ENCODE measurements at regions not wholly inside any gene's neighbourhood (a gene's known extent, or its start where the extent isn't known, plus 50 kb on each side); places are given as distances from the start of the nearest gene placed in this dataset.

DNA sequence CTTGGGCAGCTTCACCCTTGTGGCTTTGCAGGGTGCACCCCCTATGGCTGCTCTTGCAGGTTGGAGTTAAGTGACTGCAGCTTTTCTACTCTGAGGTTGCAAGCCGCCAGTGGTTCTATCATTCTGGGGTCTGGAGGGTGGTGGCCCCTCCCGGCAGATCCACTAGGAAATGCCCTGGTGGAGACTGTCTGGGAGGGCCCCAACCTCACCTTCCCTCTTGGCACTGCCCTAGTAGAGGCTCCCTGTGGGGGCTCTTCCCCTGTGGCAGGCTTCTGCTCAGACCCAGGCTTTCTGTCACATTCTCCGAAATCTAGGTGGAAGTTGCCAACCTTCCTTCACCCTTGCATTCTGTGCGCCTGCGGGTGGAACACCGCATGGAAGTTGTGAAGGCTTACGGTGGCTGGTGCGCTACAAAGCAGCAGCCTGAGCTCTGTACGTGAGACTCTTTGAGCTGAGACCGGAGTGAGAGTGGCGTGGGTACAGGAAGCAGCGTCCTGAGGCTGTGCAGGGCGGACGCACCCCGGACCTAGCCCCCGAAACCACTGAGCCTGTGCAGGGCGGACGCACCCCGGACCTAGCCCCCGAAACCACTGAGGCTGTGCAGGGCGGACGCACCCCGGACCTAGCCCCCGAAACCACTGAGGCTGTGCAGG, 626.7 kb upstream of the FRG1 start:
- H3K9me3 ChIP-seq: no peaks in the 10 kb centered on the region
- H3K4me1 ChIP-seq: no peaks in the 10 kb centered on the region
- H3K27ac ChIP-seq: no peak overlapping the region
- ATAC-seq: no peak
- 100% methylated on average over 1 of the region's 24 CpGs; no CpG with 5 or more reads in 1 of the 2 donors for WGBS, 2 donors (ENCODE audit: low coverage in 1 of 2)
- no peak overlapping the region for H3K4me3 ChIP-seq
- no peaks in the 10 kb centered on the region for H3K27me3 ChIP-seq
- no peaks in the 10 kb centered on the region for H3K36me3 ChIP-seq
- TF ChIP-seq CTCF (IDR thresholded peaks at IDR 0.05) (no peak), EP300 (IDR thresholded peaks at IDR 0.05) (no peak), POLR2A (IDR thresholded peaks at IDR 0.05) (no peak), POLR2AphosphoS5 (IDR thresholded peaks at IDR 0.05) (no peak)

DNA sequence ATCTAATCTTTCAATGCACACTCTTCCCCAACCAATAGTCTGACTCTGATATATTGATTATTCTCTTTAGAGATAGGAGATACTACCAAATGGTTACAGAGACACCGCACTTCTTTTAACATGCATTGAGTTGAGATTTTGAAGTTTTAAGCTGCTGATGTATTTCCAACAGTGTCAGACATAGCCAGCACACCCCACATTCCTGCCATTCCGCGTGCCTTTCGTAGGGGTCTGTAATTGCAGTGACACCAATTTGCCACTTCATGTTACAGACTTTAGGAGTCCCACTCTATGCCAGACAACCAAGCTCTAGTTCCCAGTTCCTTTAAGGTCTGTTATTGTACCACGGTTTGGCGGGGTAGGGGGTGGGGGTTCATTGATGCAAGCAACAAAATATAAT, 618.2 kb upstream of the FRG1 start:
- H3K9me3 ChIP-seq: no peaks in the 10 kb centered on the region
- WGBS, 2 donors (ENCODE audit: low coverage in 1 of 2): 73 to 75% methylated on average over 5 to 6 of the region's 6 CpGs
- H3K36me3 ChIP-seq: no peaks in the 10 kb centered on the region
- no peak for TF ChIP-seq POLR2A (IDR thresholded peaks at IDR 0.05)
- TF ChIP-seq CTCF (IDR thresholded peaks at IDR 0.05): no peak
- no peak for TF ChIP-seq EP300 (IDR thresholded peaks at IDR 0.05)
- TF ChIP-seq POLR2AphosphoS5 (IDR thresholded peaks at IDR 0.05): no peak
- H3K4me3 ChIP-seq: no peak overlapping the region
- ATAC-seq: no peak
- H3K27me3 ChIP-seq: no peaks in the 10 kb centered on the region
- no peak overlapping the region for H3K27ac ChIP-seq
- no peaks in the 10 kb centered on the region for H3K4me1 ChIP-seq

DNA sequence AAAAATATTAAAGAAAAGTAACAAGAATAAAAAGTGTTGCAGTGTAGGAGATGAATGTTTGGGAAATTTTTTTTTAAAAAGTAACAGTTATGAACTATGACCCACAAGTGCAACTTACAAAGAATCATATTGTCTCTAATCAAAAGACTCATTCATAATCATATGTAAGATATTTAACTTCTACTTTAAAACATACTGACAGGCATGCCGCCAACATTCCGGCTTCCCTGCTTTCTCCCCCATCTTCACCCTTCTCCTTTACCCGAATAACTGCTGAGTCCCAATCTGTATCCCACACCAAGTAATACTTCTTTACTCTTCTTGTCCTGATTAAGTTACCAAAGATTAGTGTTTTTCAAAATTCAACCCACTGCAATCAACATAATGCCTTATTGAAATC, 598.8 kb upstream of the FRG1 start:
- WGBS, 2 donors (ENCODE audit: low coverage in 1 of 2): 62 to 91% methylated on average over 3 of the region's 3 CpGs
- Histone ChIP-seq H3K4me3 (no peak overlapping the region), H3K4me1 (no peaks in the 10 kb centered on the region), H3K27me3 (peaks cover 3% of the 10 kb centered on the region), H3K36me3 (no peaks in the 10 kb centered on the region), H3K9me3 (peaks cover 0 to 12% (median 0%) of the 10 kb centered on the region in 3 donors), H3K27ac (no peak overlapping the region)
- TF ChIP-seq POLR2AphosphoS5 (IDR thresholded peaks at IDR 0.05): no peak
- no peak for TF ChIP-seq CTCF (IDR thresholded peaks at IDR 0.05)
- no peak for TF ChIP-seq POLR2A (IDR thresholded peaks at IDR 0.05)
- TF ChIP-seq EP300 (IDR thresholded peaks at IDR 0.05): no peak
- ATAC-seq: no peak

GRCh38 chr4:189355590-189355989, 585.1 kb upstream of the FRG1 start:
- ATAC-seq: no peak

More at GRCh38 chr4:189355590-189355989, 585.1 kb upstream of the FRG1 start:
- H3K27ac ChIP-seq: no peak overlapping the region
- no peaks in the 10 kb centered on the region for H3K36me3 ChIP-seq
- H3K4me1 ChIP-seq: no peaks in the 10 kb centered on the region
- H3K9me3 ChIP-seq: no peaks in the 10 kb centered on the region
- H3K27me3 ChIP-seq: no peaks in the 10 kb centered on the region
- 67 to 82% methylated on average over 2 to 6 of the region's 33 CpGs for WGBS, 2 donors (ENCODE audit: low coverage in 1 of 2)
- no peak for TF ChIP-seq EP300 (IDR thresholded peaks at IDR 0.05)
- TF ChIP-seq POLR2AphosphoS5 (IDR thresholded peaks at IDR 0.05): no peak
- no peak for TF ChIP-seq POLR2A (IDR thresholded peaks at IDR 0.05)
- no peak for TF ChIP-seq CTCF (IDR thresholded peaks at IDR 0.05)
- H3K4me3 ChIP-seq: no peak overlapping the region

All from gastroesophageal sphincter (tissue), 4 donors.